ENCODE measurements at regions not wholly inside any gene's neighbourhood (a gene's known extent, or its start where the extent isn't known, plus 50 kb on each side); places are given as distances from the start of the nearest gene placed in this dataset.

DNA sequence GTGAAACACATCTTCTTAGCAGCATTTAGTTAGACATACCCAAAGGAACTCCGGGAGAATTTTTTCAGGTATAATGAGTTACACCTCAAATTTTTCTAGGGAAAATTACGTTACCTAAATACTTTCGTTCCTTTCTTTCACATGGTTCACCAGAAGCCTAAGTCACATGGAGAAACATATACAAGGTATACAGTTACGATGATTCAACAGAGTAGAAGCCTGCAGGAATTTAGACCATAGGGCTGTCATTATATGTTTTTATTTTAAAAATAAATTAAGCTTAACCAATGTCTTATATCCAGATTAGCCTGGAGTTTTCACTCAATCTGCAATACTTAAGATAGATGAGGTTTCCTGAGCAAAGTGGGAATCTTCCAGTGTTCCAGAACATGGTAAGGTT lies 549.5 kb upstream of the JARID2 start:
- no peak for TF ChIP-seq EZH2 (IDR thresholded peaks at IDR 0.05; ENCODE audit: borderline replicate concordance, insufficient read depth, low read length, poor library complexity, severe bottlenecking)
- TF ChIP-seq, protein P1, sequence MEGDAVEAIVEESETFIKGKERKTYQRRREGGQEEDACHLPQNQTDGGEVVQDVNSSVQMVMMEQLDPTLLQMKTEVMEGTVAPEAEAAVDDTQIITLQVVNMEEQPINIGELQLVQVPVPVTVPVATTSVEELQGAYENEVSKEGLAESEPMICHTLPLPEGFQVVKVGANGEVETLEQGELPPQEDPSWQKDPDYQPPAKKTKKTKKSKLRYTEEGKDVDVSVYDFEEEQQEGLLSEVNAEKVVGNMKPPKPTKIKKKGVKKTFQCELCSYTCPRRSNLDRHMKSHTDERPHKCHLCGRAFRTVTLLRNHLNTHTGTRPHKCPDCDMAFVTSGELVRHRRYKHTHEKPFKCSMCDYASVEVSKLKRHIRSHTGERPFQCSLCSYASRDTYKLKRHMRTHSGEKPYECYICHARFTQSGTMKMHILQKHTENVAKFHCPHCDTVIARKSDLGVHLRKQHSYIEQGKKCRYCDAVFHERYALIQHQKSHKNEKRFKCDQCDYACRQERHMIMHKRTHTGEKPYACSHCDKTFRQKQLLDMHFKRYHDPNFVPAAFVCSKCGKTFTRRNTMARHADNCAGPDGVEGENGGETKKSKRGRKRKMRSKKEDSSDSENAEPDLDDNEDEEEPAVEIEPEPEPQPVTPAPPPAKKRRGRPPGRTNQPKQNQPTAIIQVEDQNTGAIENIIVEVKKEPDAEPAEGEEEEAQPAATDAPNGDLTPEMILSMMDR (IDR thresholded peaks at IDR 0.05; ENCODE audit: poor library complexity, severe bottlenecking): no peak
